ENCODE measurements at regions not wholly inside any gene's neighbourhood (a gene's known extent, or its start where the extent isn't known, plus 50 kb on each side); places are given as distances from the start of the nearest gene placed in this dataset.
"Not testable (repeated sequence)": the region's sequence is repeated elsewhere in the genome, so short reads cannot be mapped to it uniquely, and the experiment has no call there.

- H3K4me3 ChIP-seq (ENCODE audit: low read depth, low read length) = no peak overlapping the region
- TF ChIP-seq POLR2A (IDR thresholded peaks at IDR 0.05; ENCODE audit: extremely low read depth, insufficient read length) (no peak), MAX (IDR thresholded peaks at IDR 0.05; ENCODE audit: low read depth, low read length) (no peak), MYC (IDR thresholded peaks at IDR 0.05; ENCODE audit: low read depth, low read length) (no peak), CTCF (IDR thresholded peaks at IDR 0.05; ENCODE audit: low read depth, low read length) (no peak)
- DNase-seq (ENCODE audit: low read depth) = no peak
Observed at GRCh38 chr5:28678899-28679298, 1640.5 kb upstream of the CDH9 start.

- TF ChIP-seq POLR2A (IDR thresholded peaks at IDR 0.05; ENCODE audit: extremely low read depth, insufficient read length) (no peak), CTCF (IDR thresholded peaks at IDR 0.05; ENCODE audit: low read depth, low read length) (no peak), MAX (IDR thresholded peaks at IDR 0.05; ENCODE audit: low read depth, low read length) (no peak), MYC (IDR thresholded peaks at IDR 0.05; ENCODE audit: low read depth, low read length) (no peak)
Observed at GRCh38 chr5:28666110-28666509, 1627.7 kb upstream of the CDH9 start.

GRCh38 chr5:28648108-28648507, 1609.7 kb upstream of the CDH9 start:
- TF ChIP-seq MAX (IDR thresholded peaks at IDR 0.05; ENCODE audit: low read depth, low read length) (no peak), MYC (IDR thresholded peaks at IDR 0.05; ENCODE audit: low read depth, low read length) (no peak)
- H3K4me3 ChIP-seq (ENCODE audit: low read depth, low read length) = no peak overlapping the region
- peak; percentile 3 for DNase-seq (ENCODE audit: low read depth)

More at GRCh38 chr5:28666110-28666509, 1627.7 kb upstream of the CDH9 start:
- DNase-seq (ENCODE audit: low read depth) = no peak
- H3K4me3 ChIP-seq (ENCODE audit: low read depth, low read length) = no peak overlapping the region

- no peak for DNase-seq (ENCODE audit: low read depth)
- H3K4me3 ChIP-seq (ENCODE audit: low read depth, low read length) = no peak overlapping the region
- no peak for TF ChIP-seq MAX (IDR thresholded peaks at IDR 0.05; ENCODE audit: low read depth, low read length)
- TF ChIP-seq CTCF (IDR thresholded peaks at IDR 0.05; ENCODE audit: low read depth, low read length) = no peak
- TF ChIP-seq POLR2A (IDR thresholded peaks at IDR 0.05; ENCODE audit: extremely low read depth, insufficient read length) = no peak
- no peak for TF ChIP-seq MYC (IDR thresholded peaks at IDR 0.05; ENCODE audit: low read depth, low read length)
Observed at GRCh38 chr5:28632607-28633006, 1594.2 kb upstream of the CDH9 start.

GRCh38 chr5:28603869-28604268, 1565.5 kb upstream of the CDH9 start:
- no peak overlapping the region for H3K4me3 ChIP-seq (ENCODE audit: low read depth, low read length)
- no peak for DNase-seq (ENCODE audit: low read depth)
- TF ChIP-seq CTCF (IDR thresholded peaks at IDR 0.05; ENCODE audit: low read depth, low read length) (no peak), MAX (IDR thresholded peaks at IDR 0.05; ENCODE audit: low read depth, low read length) (no peak), POLR2A (IDR thresholded peaks at IDR 0.05; ENCODE audit: extremely low read depth, insufficient read length) (no peak), MYC (IDR thresholded peaks at IDR 0.05; ENCODE audit: low read depth, low read length) (no peak)

GRCh38 chr5:28602429-28602828, 1564.0 kb upstream of the CDH9 start:
- H3K4me3 ChIP-seq (ENCODE audit: low read depth, low read length) = no peak overlapping the region
- TF ChIP-seq MAX (IDR thresholded peaks at IDR 0.05; ENCODE audit: low read depth, low read length) (no peak), MYC (IDR thresholded peaks at IDR 0.05; ENCODE audit: low read depth, low read length) (no peak), POLR2A (IDR thresholded peaks at IDR 0.05; ENCODE audit: extremely low read depth, insufficient read length) (no peak), CTCF (IDR thresholded peaks at IDR 0.05; ENCODE audit: low read depth, low read length) (no peak)
- DNase-seq (ENCODE audit: low read depth) = no peak

- not testable (repeated sequence) for H3K4me3 ChIP-seq (ENCODE audit: low read depth, low read length); DNase-seq (ENCODE audit: low read depth)
Observed at GRCh38 chr5:28596707-28597106, 1558.3 kb upstream of the CDH9 start.
